K562 (cell line): ENCODE measurements at regions not wholly inside any gene's neighbourhood (a gene's known extent, or its start where the extent isn't known, plus 50 kb on each side); places are given as distances from the start of the nearest gene placed in this dataset.

Experiments
- ATAC-seq: fragments of 200-7000 bp; cut with Tn5 transposase; 3 replicates; pipeline ENCODE4 v1.9.1; 2020; ENCODE audit warnings: moderate library complexity
- BruUV-seq: library from RNA; stranded (reverse); fragments of 400-500 nt; replicated peaks from 2 replicates; lab custom pipeline; 2021; lab: Mats Ljungman, UMichigan
- CTCF ChIA-PET: fragments of 300-600 bp; formaldehyde crosslinking; extraction: SDS; loops from one replicate; lab custom pipeline; 2021; ENCODE audit warnings: low intra/inter-chr PET ratio; lab: Yijun Ruan, JAX
- POLR2A ChIA-PET: fragments of 300-600, 350-650 bp; sonication (Branson Sonifier 250); formaldehyde crosslinking; extraction: SDS; loops from one replicate; lab custom pipeline; 2021; ENCODE audit warnings: antibody characterized with exemption, inconsistent platforms; lab: Yijun Ruan, JAX
- DNase-seq, 4 experiments: peaks; one replicate each; pipeline versions ENCODE4 v3.0.0 to v3.0.0-alpha.2; 2011 to 2018; ENCODE audit warnings: low spot score in 3 of 4, mixed read lengths in 3 of 4; ENCODE audit errors: extremely low read depth in 1 of 4
- FAIRE-seq: peaks from 2 replicates; lab custom pipeline; 2011; peaks lifted over from hg19 to GRCh38; lab: Jason Lieb, UNC
- H2AFZ ChIP-seq: 2 replicates; pipeline ENCODE4 v1.6.0; 2011; ENCODE audit warnings: low read depth, low read length, control low read depth, inconsistent platforms
- H3K27ac ChIP-seq: fragments of 200-600 bp; 3 replicates; pipeline ENCODE4 v1.8.0; 2011; ENCODE audit warnings: low read depth, mild to moderate bottlenecking, control low read depth, inconsistent platforms, low read length, moderate library complexity, mixed read lengths; ENCODE audit errors: extremely low read depth
- H3K27me3 ChIP-seq, 2 experiments: fragments of 300-600 bp in 1 of 2; 2 replicates in 1 of 2; 3 replicates in 1 of 2; pipeline versions ENCODE4 v1.6.0 to v1.8.0; 2011; ENCODE audit warnings: inconsistent platforms in 2 of 2, low read length in 2 of 2, mild to moderate bottlenecking in 1 of 2, mixed read lengths in 1 of 2, moderate library complexity in 1 of 2; ENCODE audit not compliant: control insufficient read depth in 2 of 2, insufficient read depth in 2 of 2
- H3K36me3 ChIP-seq: fragments of 300-600 bp; 3 replicates; pipeline ENCODE4 v1.8.0; 2011; ENCODE audit warnings: mild to moderate bottlenecking, low read length, inconsistent platforms; ENCODE audit not compliant: control insufficient read depth, insufficient read depth
- H3K4me1 ChIP-seq, 2 experiments: fragments of 200-600 bp in 1 of 2; replicated peaks in 1 of 2; 2 replicates in 1 of 2; 3 replicates in 1 of 2; pipeline versions ENCODE4 v1.5.1 to v1.8.0; 2011; ENCODE audit warnings: inconsistent platforms in 2 of 2, low read length in 2 of 2, mild to moderate bottlenecking in 1 of 2, mixed read lengths in 1 of 2, moderate library complexity in 1 of 2; ENCODE audit not compliant: control insufficient read depth in 2 of 2, insufficient read depth in 2 of 2
- H3K4me2 ChIP-seq: 2 replicates; pipeline ENCODE4 v1.6.1; 2011; ENCODE audit warnings: low read length, control low read depth, inconsistent platforms, mixed read lengths; ENCODE audit not compliant: insufficient read depth
- H3K4me3 ChIP-seq: fragments of 200-600 bp; sonication (generic), shearing (Covaris generic); 2 replicates; pipeline ENCODE4 v1.5.1; 2016; ENCODE audit warnings: control low read depth, inconsistent platforms
- H3K79me2 ChIP-seq: fragments of 200-600 bp; 3 replicates; pipeline ENCODE4 v1.8.0; 2011; ENCODE audit warnings: low read length, inconsistent platforms; ENCODE audit not compliant: control insufficient read depth, insufficient read depth
- H3K9ac ChIP-seq, 2 experiments: 2 replicates each; pipeline versions ENCODE4 v1.6.0 to v1.6.1; 2011; ENCODE audit warnings: low read depth in 2 of 2, low read length in 2 of 2, control low read depth in 1 of 2, inconsistent platforms in 1 of 2, mild to moderate bottlenecking in 1 of 2, mixed read lengths in 1 of 2; ENCODE audit not compliant: insufficient read depth in 1 of 2
- H3K9me1 ChIP-seq: one replicate; pipeline ENCODE4 v1.6.0; 2011; ENCODE audit warnings: inconsistent platforms, mild to moderate bottlenecking, low read length, moderate library complexity; ENCODE audit not compliant: control insufficient read depth, insufficient read depth
- H3K9me3 ChIP-seq: replicated peaks from 2 replicates; pipeline ENCODE4 v1.5.1; 2011; ENCODE audit warnings: low read depth, low read length, inconsistent platforms; ENCODE audit not compliant: control insufficient read depth, insufficient read depth
- H4K20me1 ChIP-seq: replicated peaks from 2 replicates; pipeline ENCODE4 v1.6.1; 2011; ENCODE audit warnings: low read length, inconsistent platforms, mixed read lengths; ENCODE audit not compliant: control insufficient read depth, insufficient read depth
- ARID2 ChIP-seq: fragments of 450-650 bp; IDR thresholded peaks from 2 replicates; pipeline ENCODE4 v1.6.1; 2017; ENCODE audit warnings: antibody characterized with exemption, mild to moderate bottlenecking
- CBFA2T3 ChIP-seq: fragments of 450-650 bp; IDR thresholded peaks from 2 replicates; pipeline ENCODE4 v1.6.1; 2017
- CEBPB ChIP-seq: fragments of 450-650 bp; IDR thresholded peaks from 2 replicates; pipeline ENCODE4 v1.6.1; 2016; ENCODE audit warnings: missing genetic modification characterization, missing compliant biosample characterization
- CEBPG ChIP-seq, 3 experiments: fragments of 200-800 bp in 1 of 3; sonication (Bioruptor generic) in 1 of 3; sonication (generic) in 1 of 3; formaldehyde crosslinking in 1 of 3; IDR thresholded peaks in 2 of 3; conservative IDR thresholded peaks in 1 of 3; 2 replicates each; pipeline versions ENCODE4 v1.6.1 to v1.8.0; 2016 to 2022; ENCODE audit warnings: missing compliant biosample characterization in 2 of 3, missing genetic modification characterization in 2 of 3, mild to moderate bottlenecking in 1 of 3, missing genetic modification reagents in 1 of 3
- CREM ChIP-seq: IDR thresholded peaks from 2 replicates; pipeline ENCODE4 v1.6.1; 2014; ENCODE audit warnings: antibody characterized with exemption, low read depth
- GABPB2 ChIP-seq: fragments of 250-450 bp; sonication (Bioruptor Pico); conservative IDR thresholded peaks from 2 replicates; pipeline ENCODE4 v1.5.1; 2021; ENCODE audit warnings: mild to moderate bottlenecking
- PHB2 ChIP-seq: fragments of 450-650 bp; IDR thresholded peaks from 2 replicates; pipeline ENCODE4 v1.6.1; 2017; ENCODE audit warnings: low read depth
- POLR2H ChIP-seq: IDR thresholded peaks from 2 replicates; pipeline ENCODE4 v1.6.1; 2016; ENCODE audit warnings: missing genetic modification characterization, low read depth, mild to moderate bottlenecking, control low read depth, missing compliant biosample characterization, moderate library complexity
- TSC22D4 ChIP-seq: fragments of 450-650 bp; IDR thresholded peaks from 2 replicates; pipeline ENCODE4 v1.6.1; 2016; ENCODE audit warnings: missing genetic modification characterization, missing biosample characterization, control low read depth
- ZNF384 ChIP-seq: IDR thresholded peaks from 2 replicates; pipeline ENCODE4 v1.6.1; 2012; ENCODE audit warnings: low read depth, low read length, improper control_type of control experiment
- ZNF707 ChIP-seq: fragments of 250-450 bp; sonication (Bioruptor Pico); conservative IDR thresholded peaks from 2 replicates; pipeline ENCODE4 v1.8.0; 2022; ENCODE audit warnings: inconsistent platforms, mild to moderate bottlenecking, moderate library complexity
- ZNF717 ChIP-seq: fragments of 250-450 bp; sonication (Bioruptor Pico); IDR thresholded peaks from 2 replicates; pipeline ENCODE4 v1.5.0; 2021
- WGBS: fragments of 100-300 bp; shearing (Covaris generic); methylation state at CpG from one replicate; pipeline ENCODE4 v1.1.6; 2016; ENCODE audit warnings: low coverage, mixed read lengths; ENCODE audit not compliant: insufficient coverage; ENCODE audit errors: missing lambda C conversion rate; 5-methylcytosine and 5-hydroxymethylcytosine counted together
- in situ Hi-C: fragments of 300-500 bp; cut with MboI; formaldehyde crosslinking; loops from 4 replicates; pipeline ENCODE4 v1.15.0; 2018; ENCODE audit warnings: inconsistent platforms, mixed read lengths
- intact Hi-C: fragments of 100-400 bp; cut with micrococcal nuclease; formaldehyde crosslinking; loops from 2 replicates; pipeline ENCODE4 v1.14.2; 2022
- TF ChIP-seq, protein P1 (sequence below): fragments of 450-650 bp; formaldehyde crosslinking; IDR thresholded peaks from 2 replicates; pipeline ENCODE4 v1.4.0; 2020; ENCODE audit warnings: mild to moderate bottlenecking

DNA sequence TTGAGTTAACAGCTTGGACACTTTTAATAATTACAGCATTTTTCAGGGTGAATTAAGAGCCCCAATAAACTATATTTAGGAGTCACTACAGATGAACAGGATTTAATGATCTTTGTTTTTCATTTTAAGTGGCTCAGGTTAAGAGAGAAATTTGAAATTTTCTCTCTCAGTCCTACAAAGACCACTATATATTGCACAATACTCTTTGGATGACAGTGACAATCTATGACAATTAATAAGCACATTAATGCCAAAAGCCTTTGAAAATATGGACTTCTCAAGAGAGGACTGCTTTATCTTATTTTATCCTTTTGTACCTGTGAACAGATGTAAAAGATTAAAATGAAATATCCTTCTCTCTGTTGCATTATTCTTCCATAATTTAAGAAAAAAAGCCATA, 151.1 kb upstream of the IRX5 start:
- Histone ChIP-seq H3K9ac (no peak overlapping the region), H3K36me3 (no peaks in the 10 kb centered on the region), H3K79me2 (no peaks in the 10 kb centered on the region), H3K27ac (no peak overlapping the region), H2AFZ (no peak overlapping the region), H3K9me3 (no peaks in the 10 kb centered on the region), H3K4me2 (no peak overlapping the region), H3K4me1 (no peaks in the 10 kb centered on the region), H3K9me1 (no peaks in the 10 kb centered on the region), H4K20me1 (no peaks in the 10 kb centered on the region), H3K27me3 (no peaks in the 10 kb centered on the region), H3K4me3 (no peak overlapping the region)
- BruUV-seq: no TSS peak
- TF ChIP-seq TSC22D4 (tag): no peak
- no peak for TF ChIP-seq POLR2H (tag)
- TF ChIP-seq CEBPG (CRISPR knock-in tag; IDR thresholded peaks at IDR 0.05): no peak
- peak in 1 of 2 experiments; percentile 77; a peak in 2 of 4 replicates for TF ChIP-seq CEBPG (tag; conservative IDR thresholded peaks at IDR 0.05 in 1 of 2, IDR thresholded peaks at IDR 0.05 in 1 of 2)
- TF ChIP-seq CEBPB: peak; percentile 71
- intact Hi-C loops: no loop called here
- POLR2A ChIA-PET: no interaction called here
- ATAC-seq: no peak
- in situ Hi-C loops: no loop called here
- CTCF ChIA-PET: no interaction called here
- DNase-seq: no peak
- FAIRE-seq: no peak

DNA sequence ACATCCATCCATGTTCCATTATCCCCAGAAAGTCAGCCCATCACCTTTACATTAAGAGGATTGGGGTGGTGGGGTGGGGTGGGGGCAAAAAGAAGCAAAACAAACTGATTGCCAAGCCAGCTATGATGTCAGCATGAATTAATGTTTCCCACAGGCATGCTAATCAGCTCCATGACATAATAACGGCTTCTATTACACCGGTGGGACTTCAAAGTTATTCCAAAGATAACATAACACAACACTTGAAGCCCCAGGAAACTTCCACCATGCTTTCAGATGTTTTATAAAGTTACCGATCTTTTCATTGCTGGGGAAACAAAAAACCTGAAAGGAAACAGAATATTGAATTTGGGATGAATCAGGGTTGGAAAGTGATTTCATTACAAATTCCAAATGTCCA, 155.9 kb upstream of the IRX5 start:
- intact Hi-C loops: no loop called here
- Histone ChIP-seq H3K27ac (no peak overlapping the region), H3K9me1 (no peaks in the 10 kb centered on the region), H3K79me2 (no peaks in the 10 kb centered on the region), H4K20me1 (no peaks in the 10 kb centered on the region), H3K4me2 (no peak overlapping the region), H2AFZ (no peak overlapping the region), H3K36me3 (no peaks in the 10 kb centered on the region), H3K27me3 (no peaks in the 10 kb centered on the region; a peak in 1 of 5 replicates), H3K4me1 (no peaks in the 10 kb centered on the region), H3K9me3 (no peaks in the 10 kb centered on the region), H3K9ac (no peak overlapping the region), H3K4me3 (no peak overlapping the region)
- in situ Hi-C loops: no loop called here
- no peak for TF ChIP-seq CREM
- TF ChIP-seq, protein P1, sequence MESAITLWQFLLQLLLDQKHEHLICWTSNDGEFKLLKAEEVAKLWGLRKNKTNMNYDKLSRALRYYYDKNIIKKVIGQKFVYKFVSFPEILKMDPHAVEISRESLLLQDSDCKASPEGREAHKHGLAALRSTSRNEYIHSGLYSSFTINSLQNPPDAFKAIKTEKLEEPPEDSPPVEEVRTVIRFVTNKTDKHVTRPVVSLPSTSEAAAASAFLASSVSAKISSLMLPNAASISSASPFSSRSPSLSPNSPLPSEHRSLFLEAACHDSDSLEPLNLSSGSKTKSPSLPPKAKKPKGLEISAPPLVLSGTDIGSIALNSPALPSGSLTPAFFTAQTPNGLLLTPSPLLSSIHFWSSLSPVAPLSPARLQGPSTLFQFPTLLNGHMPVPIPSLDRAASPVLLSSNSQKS (CRISPR knock-in tag): no peak
- no peak for TF ChIP-seq ZNF707 (CRISPR knock-in tag)
- TF ChIP-seq ARID2: no peak
- TF ChIP-seq GABPB2 (CRISPR knock-in tag): no peak
- TF ChIP-seq ZNF384: no peak
- TF ChIP-seq CBFA2T3: no peak
- no peak for TF ChIP-seq ZNF717 (CRISPR knock-in tag)
- no peak for TF ChIP-seq PHB2
- FAIRE-seq: no peak
- no TSS peak for BruUV-seq
- WGBS: 5% methylated on average over 3 of the region's 3 CpGs
- POLR2A ChIA-PET: no interaction called here
- ATAC-seq: no peak
- no peak for DNase-seq
- CTCF ChIA-PET: no interaction called here
